Endothelial cell of umbilical vein (primary cell): ENCODE measurements at regions not wholly inside any gene's neighbourhood (a gene's known extent, or its start where the extent isn't known, plus 50 kb on each side); places are given as distances from the start of the nearest gene placed in this dataset.

ENCODE experiments used
- GATA2 ChIP-seq: IDR thresholded peaks from 2 replicates; pipeline ENCODE4 v1.7.0; 2011; ENCODE audit warnings: low read depth, mild to moderate bottlenecking, moderate library complexity, mixed read lengths, low read length; ENCODE audit not compliant: insufficient read length, insufficient read depth
- POLR2A ChIP-seq: IDR thresholded peaks from 2 replicates; pipeline ENCODE4 v1.6.1; 2012; ENCODE audit warnings: low read depth, mild to moderate bottlenecking, control low read depth, low read length
- POLR2AphosphoS5 ChIP-seq: IDR thresholded peaks from 2 replicates; pipeline ENCODE4 v1.6.1; 2012; ENCODE audit warnings: low read depth, mild to moderate bottlenecking, control low read depth, low read length, moderate library complexity; ENCODE audit not compliant: insufficient read depth
- TF ChIP-seq, protein P1 (sequence below), 2 donors: IDR thresholded peaks; 1 replicate in 1 of 2; 2 replicates in 1 of 2; pipeline ENCODE4 v1.5.1; 2011; ENCODE audit warnings: low read length in 2 of 2, mild to moderate bottlenecking in 2 of 2, moderate library complexity in 2 of 2, control low read depth in 1 of 2, inconsistent platforms in 1 of 2, low read depth in 1 of 2; ENCODE audit not compliant: insufficient read depth in 1 of 2; ENCODE audit errors: extremely low read depth in 1 of 2
- TF ChIP-seq, protein P2 (sequence below): IDR thresholded peaks from 2 replicates; pipeline ENCODE4 v1.6.1; 2011; ENCODE audit not compliant: insufficient read depth, insufficient read length

DNA sequence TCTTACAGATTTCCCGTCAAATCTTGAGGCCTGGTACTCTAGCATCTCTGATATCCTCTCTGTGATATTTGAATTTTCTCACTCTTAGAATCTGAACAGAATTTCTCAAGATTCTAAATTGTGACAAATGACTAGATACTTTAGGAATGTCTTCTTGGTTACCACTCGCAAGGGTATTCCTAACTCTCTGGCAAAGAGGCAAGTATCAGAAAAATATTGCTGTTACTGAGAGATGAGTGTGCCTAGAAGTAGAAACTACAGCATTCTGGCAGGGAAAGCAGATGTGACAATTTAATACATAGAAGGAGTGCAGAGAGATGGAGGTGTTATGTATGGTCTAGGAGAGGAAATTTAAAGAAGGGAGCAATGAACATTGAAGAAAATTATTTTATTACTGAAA lies 467.8 kb downstream of the LRIG3 start:
- TF ChIP-seq, protein P1, sequence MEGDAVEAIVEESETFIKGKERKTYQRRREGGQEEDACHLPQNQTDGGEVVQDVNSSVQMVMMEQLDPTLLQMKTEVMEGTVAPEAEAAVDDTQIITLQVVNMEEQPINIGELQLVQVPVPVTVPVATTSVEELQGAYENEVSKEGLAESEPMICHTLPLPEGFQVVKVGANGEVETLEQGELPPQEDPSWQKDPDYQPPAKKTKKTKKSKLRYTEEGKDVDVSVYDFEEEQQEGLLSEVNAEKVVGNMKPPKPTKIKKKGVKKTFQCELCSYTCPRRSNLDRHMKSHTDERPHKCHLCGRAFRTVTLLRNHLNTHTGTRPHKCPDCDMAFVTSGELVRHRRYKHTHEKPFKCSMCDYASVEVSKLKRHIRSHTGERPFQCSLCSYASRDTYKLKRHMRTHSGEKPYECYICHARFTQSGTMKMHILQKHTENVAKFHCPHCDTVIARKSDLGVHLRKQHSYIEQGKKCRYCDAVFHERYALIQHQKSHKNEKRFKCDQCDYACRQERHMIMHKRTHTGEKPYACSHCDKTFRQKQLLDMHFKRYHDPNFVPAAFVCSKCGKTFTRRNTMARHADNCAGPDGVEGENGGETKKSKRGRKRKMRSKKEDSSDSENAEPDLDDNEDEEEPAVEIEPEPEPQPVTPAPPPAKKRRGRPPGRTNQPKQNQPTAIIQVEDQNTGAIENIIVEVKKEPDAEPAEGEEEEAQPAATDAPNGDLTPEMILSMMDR (IDR thresholded peaks at IDR 0.05; ENCODE audit: extremely low read depth in 1 of 2, insufficient read depth in 1 of 2, low read depth in 1 of 2, low read length in 2 of 2): no peak
- TF ChIP-seq POLR2AphosphoS5: no peak
- TF ChIP-seq, protein P2, sequence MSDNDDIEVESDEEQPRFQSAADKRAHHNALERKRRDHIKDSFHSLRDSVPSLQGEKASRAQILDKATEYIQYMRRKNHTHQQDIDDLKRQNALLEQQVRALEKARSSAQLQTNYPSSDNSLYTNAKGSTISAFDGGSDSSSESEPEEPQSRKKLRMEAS: no peak
- no peak for TF ChIP-seq GATA2
- TF ChIP-seq POLR2A: no peak
